Activated naive CD8-positive, alpha-beta T cell treated with anti-CD3 and anti-CD28 coated beads, Interleukin-2, amount 10 ng/mL, durations not matched to agents 7 days and 5 days (primary cell): ENCODE measurements at regions not wholly inside any gene's neighbourhood (a gene's known extent, or its start where the extent isn't known, plus 50 kb on each side); places are given as distances from the start of the nearest gene placed in this dataset.
"Not testable (repeated sequence)": the region's sequence is repeated elsewhere in the genome, so short reads cannot be mapped to it uniquely, and the experiment has no call there.

ENCODE experiments used
- ATAC-seq: fragments of 150-1000 bp; cut with Tn5 transposase; one replicate; pipeline ENCODE4 v1.10.0; 2021; ENCODE audit warnings: low read depth, moderate library complexity
- POLR2A ChIA-PET: fragments of 350-600 bp; sonication (Branson Sonifier 250); formaldehyde crosslinking; loops from one replicate; lab custom pipeline; 2021; ENCODE audit warnings: antibody characterized with exemption; lab: Charles Lee
- DNase-seq: peaks from one replicate; pipeline ENCODE4 v3.0.0; 2021
- H3K27ac Mint-ChIP-seq: one replicate; pipeline ENCODE4 v1.8.0; 2022; ENCODE audit warnings: mild to moderate bottlenecking, mixed read lengths
- H3K27me3 Mint-ChIP-seq: one replicate; pipeline ENCODE4 v1.8.0; 2022; ENCODE audit warnings: mild to moderate bottlenecking, moderate library complexity, mixed read lengths
- H3K36me3 Mint-ChIP-seq: one replicate; pipeline ENCODE4 v1.8.0; 2021; ENCODE audit warnings: mild to moderate bottlenecking, mixed read lengths
- H3K4me1 Mint-ChIP-seq: one replicate; pipeline ENCODE4 v1.8.0; 2021; ENCODE audit warnings: mixed read lengths
- H3K4me3 Mint-ChIP-seq: one replicate; pipeline ENCODE4 v1.8.0; 2022; ENCODE audit warnings: mild to moderate bottlenecking, moderate library complexity, mixed read lengths
- H3K9me3 Mint-ChIP-seq: one replicate; pipeline ENCODE4 v1.8.0; 2021; ENCODE audit warnings: mixed read lengths

DNA sequence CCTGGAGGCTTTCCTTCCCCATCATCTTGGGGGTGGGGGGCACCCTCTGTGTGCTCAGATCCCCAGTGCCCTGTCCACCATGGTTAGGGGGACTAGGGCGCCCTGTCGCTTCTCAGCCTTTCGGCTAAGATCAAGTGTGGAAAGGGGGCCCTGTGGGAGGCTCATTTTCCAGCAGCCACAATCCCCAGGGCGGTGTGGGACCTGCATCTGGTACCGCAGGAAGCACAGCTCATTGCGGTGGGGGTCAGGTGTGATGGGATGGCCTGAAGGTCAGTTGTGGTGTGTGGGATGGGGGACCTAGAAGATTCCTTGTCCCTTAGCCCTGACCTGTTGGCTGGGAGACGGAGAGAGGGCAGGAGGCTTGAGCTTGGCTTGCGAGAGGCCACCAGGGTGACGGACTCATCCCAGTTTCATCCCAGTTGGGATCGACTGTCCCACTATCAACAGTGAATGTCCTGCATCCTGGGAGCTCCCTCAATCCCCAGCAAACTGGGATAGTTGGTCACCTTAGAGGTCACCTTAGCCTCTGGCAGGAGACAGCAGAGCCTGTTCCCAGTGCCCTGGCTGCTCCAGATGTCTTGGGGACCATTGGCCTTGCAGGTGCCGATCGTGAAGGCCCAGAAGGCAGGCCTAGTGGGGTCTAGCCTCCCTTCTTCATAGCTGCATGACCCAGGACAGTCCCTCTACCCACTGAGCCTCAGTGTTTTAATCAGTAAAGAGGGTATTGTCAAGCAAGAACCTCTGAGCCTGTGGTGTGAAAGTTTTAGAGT, 64.5 kb upstream of the PMEPA1 start:
- ATAC-seq, result no peak

DNA sequence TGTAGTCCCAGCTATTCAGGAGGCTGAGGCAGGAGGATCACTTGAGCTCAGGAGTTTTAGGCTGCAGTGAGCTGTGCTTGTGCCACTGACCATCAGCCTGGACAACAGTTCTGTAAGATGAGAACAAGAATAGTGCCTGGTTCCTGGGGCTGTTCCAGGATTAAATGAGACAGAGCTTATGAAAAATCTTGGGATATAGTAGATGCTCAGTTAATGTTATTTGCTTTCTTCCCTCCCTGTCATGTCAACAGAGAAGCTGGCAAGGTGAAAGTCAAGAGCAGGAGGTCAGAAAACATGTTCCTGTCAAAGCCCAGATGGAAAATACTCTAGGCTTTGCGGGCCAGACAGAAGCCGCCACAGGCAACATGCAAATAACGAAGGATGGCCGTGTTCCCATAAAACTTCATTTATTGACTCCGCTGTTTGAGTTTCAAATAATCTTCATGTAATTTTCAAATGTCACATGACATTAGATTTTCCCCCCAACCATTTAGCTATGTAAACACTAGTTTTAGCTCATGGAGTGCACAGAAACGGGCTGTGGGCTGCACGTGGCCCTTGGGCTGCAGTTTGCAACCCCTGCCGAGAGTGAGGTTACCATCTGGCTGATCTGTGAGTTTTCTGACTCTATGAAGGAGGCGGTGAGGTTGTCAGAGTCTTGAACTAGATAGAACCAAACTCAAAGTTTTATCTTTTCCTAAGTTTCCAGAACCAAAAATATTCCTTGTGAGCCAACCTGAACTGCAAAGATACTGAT, 63.4 kb upstream of the PMEPA1 start:
- POLR2A ChIA-PET, result no interaction called here
- Mint-ChIP-seq H3K4me1 (peaks cover 7% of the 10 kb centered on the region), H3K4me3 (no peak overlapping the region), H3K9me3 (no peaks in the 10 kb centered on the region), H3K27me3 (peaks cover 22% of the 10 kb centered on the region), H3K27ac (no peak overlapping the region), H3K36me3 (no peaks in the 10 kb centered on the region)
- DNase-seq (no peak), ATAC-seq (no peak)

More for the DNA sequence above, 64.5 kb upstream of the PMEPA1 start:
- Mint-ChIP-seq H3K27ac (no peak overlapping the region), H3K4me3 (no peak overlapping the region), H3K9me3 (no peaks in the 10 kb centered on the region), H3K36me3 (no peaks in the 10 kb centered on the region), H3K4me1 (peaks cover 7% of the 10 kb centered on the region), H3K27me3 (peaks cover 16% of the 10 kb centered on the region)
- POLR2A ChIA-PET, result no interaction called here
- no peak for DNase-seq

DNA sequence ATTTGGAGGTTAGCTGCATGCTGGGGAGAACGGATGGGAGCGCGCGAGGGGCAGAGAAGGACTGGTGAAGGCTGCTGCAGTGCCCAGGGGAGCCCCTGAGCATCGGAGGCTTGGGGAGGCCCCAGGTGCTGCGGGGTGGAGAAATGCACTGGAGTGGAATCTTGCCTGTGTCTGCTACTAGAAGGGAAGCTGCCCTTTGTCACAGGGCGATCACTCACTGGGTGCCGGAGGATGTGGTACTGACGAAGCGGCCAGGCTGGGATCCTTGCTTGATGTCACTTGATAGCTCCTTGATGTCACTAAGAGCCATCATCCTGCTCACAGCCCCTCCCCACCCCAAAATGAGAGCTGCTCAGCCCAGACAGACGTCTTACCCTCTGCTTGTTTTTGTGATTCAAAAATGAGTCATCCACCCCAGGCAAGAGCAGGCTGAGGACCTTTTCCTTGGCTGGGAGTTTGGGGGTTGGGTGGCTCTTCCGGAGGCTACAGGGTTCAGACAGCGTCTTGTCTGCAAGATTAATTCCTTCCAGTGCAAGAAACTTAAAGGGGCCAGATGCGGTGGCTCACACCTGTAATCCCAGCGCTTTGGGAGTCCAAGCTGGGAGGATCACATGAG, 62.6 kb upstream of the PMEPA1 start:
- H3K36me3 Mint-ChIP-seq, result no peaks in the 10 kb centered on the region
- H3K4me3 Mint-ChIP-seq, result no peak overlapping the region
- no peaks in the 10 kb centered on the region for H3K9me3 Mint-ChIP-seq
- POLR2A ChIA-PET, result no interaction called here
- H3K27me3 Mint-ChIP-seq, result peaks cover 22% of the 10 kb centered on the region
- DNase-seq (no peak), ATAC-seq (peak; percentile 47)
- peaks cover 7% of the 10 kb centered on the region for H3K4me1 Mint-ChIP-seq
- no peak overlapping the region for H3K27ac Mint-ChIP-seq

DNA sequence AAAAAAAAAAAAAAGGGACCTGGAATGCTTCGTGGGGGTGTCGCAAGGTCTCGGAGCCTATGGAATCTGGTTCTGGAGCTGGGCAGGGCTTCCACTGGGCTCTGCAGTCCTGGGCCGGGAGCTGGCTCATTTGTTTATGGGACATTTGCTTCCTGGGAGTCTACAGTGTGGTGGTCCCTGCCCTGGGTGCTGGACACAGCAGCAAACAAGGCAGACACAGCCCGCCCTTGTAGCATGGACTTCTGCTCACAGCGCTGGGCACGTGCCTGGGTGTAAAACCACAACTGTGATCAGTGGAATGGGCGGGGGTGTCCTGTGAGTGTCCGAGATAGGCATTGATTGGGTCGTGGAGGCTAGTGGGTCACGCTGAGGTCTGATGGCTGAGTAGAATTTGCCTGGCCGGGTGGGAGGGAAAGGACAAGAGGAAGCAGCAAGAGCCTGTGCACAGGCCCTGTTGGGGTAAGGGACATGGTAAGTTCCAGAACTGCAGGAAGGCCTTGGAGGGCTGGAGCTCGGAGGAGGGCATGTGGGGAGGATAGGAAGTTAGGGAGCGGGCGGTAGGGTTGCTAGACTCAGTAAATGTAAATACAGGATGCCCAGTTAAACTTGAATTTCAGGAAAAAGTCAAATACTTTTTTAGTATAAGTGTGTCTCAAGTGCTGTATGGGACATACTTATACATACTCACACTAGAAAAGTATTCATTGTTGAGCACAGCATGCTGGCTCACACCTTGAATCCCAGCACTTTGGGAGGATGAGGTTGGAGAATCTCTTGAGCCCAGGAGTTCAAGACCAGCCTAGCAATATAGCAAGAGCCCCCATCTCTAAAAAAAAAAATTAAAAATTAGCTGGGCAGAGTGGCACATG, 61.3 kb upstream of the PMEPA1 start:
- H3K27me3 Mint-ChIP-seq, result peaks cover 15% of the 10 kb centered on the region
- no peaks in the 10 kb centered on the region for H3K9me3 Mint-ChIP-seq
- no peaks in the 10 kb centered on the region for H3K36me3 Mint-ChIP-seq
- ATAC-seq (no peak), DNase-seq (no peak)
- no peak overlapping the region for H3K4me3 Mint-ChIP-seq
- no peak overlapping the region for H3K27ac Mint-ChIP-seq
- POLR2A ChIA-PET, result no interaction called here
- peaks cover 7% of the 10 kb centered on the region for H3K4me1 Mint-ChIP-seq

DNA sequence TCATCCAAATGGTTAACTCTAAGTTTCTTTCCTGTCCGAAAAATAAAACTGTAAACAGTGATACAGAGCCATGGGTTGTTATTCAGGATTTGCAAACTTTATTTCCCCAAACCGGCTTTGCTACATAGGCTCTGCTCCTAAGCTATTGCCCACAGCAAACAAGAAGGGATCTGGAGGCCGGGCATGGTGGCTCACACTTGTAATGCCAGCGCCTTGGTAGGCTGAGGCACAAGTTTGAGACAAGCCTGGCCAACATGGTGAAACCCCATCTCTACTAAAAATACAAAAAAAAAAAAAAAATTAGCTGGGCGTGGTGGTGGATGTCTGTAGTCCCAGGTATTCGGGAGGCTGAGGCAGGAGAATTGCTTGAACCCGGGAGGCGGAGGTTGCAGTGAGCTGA, 60.6 kb upstream of the PMEPA1 start:
- H3K36me3 Mint-ChIP-seq, H3K27ac Mint-ChIP-seq, H3K9me3 Mint-ChIP-seq, H3K4me3 Mint-ChIP-seq, DNase-seq, H3K4me1 Mint-ChIP-seq, ATAC-seq, POLR2A ChIA-PET: not testable (repeated sequence)
- peaks cover 11% of the 10 kb centered on the region for H3K27me3 Mint-ChIP-seq

DNA sequence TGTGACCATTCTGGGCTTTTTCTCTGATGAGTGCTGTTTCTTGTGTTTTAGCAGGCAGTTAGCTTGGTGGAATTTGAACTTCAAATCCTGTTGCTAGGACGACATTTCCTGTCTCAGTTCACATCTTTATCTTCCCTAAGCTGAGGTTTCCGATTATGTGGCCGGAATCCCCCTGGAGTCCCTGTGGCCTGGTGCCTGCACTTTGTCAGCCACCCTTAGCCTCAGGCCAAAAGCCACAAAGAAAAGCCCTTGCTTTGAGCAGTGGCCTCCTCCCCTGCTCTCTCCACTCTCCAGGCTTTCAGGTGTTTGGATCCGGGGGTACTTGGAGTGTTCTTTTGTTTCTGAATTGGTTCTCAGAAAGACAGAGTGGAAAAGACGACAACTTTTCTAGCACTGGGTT, 59.9 kb upstream of the PMEPA1 start:
- Mint-ChIP-seq H3K4me3 (no peak overlapping the region), H3K36me3 (no peaks in the 10 kb centered on the region), H3K27me3 (peaks cover 9% of the 10 kb centered on the region), H3K27ac (no peak overlapping the region), H3K9me3 (no peaks in the 10 kb centered on the region), H3K4me1 (peaks cover 7% of the 10 kb centered on the region)
- no peak for DNase-seq
- POLR2A ChIA-PET, result no interaction called here
- no peak for ATAC-seq

DNA sequence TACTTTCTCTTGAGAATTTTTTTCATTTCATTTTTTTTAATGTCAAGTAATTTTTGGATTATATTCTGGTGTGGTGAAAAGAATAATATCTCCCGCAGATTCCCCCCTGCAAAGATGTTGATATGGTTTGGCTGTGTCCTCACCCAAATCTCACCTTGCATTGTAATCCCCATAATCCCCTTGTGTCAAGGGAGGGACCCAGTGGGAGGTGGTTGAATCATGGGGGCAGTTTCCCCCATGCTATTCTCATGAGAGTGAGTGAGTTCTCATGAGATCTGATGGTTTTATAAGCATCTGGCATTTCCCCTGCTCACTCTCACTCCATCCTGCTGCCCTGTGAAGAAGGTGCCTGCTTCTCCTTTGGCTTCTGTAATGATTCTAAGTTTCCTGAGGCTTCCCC, 58.7 kb upstream of the PMEPA1 start:
- Mint-ChIP-seq H3K4me3 (no peak overlapping the region), H3K36me3 (no peaks in the 10 kb centered on the region), H3K9me3 (peaks cover 2% of the 10 kb centered on the region), H3K4me1 (peaks cover 7% of the 10 kb centered on the region), H3K27ac (no peak overlapping the region), H3K27me3 (peaks cover 9% of the 10 kb centered on the region)
- DNase-seq, result no peak
- POLR2A ChIA-PET, result no interaction called here
- no peak for ATAC-seq

DNA sequence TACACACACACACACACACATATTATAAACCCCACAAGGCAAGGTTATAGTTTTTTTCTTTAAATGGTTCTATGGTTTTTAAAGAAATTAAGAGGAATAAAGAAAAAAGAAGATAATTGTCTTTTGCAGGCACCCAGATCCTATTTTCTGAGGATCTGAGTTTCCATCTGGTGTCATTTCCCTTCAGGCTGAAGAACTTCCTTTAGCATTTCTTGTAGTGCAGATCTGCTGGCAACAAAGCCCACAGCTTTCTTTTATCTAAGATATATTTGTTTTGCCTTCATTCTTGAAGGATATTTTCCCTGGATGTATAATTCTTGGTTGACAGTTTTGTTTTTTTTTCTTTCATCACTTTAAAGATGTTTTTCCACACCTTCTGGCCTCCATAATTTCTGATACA, 57.6 kb upstream of the PMEPA1 start:
- H3K36me3 Mint-ChIP-seq, result no peaks in the 10 kb centered on the region
- peaks cover 6% of the 10 kb centered on the region for H3K27me3 Mint-ChIP-seq
- no peak overlapping the region for H3K27ac Mint-ChIP-seq
- H3K4me3 Mint-ChIP-seq, result no peak overlapping the region
- no peak for ATAC-seq
- peaks cover 2% of the 10 kb centered on the region for H3K9me3 Mint-ChIP-seq
- DNase-seq, result no peak
- H3K4me1 Mint-ChIP-seq, result peaks cover 7% of the 10 kb centered on the region
- POLR2A ChIA-PET, result no interaction called here

DNA sequence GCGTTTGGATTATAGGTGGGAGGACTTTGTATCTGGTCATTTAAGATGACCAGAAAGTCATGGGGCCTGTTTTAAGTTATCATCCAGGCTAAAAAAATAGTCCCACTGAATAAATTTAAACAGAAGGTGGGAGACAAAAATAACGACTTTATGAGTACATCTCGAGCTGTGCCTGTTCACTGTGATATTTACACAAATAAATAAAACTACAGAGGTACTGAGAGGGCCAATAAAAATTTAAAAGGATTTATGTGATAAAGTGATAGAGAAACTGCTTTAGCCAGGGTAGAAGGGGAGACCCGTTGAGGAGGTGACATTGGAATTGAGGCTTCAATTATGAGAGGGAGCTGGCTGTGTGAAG, 53.4 kb upstream of the PMEPA1 start:
- no peak for ATAC-seq

DNA sequence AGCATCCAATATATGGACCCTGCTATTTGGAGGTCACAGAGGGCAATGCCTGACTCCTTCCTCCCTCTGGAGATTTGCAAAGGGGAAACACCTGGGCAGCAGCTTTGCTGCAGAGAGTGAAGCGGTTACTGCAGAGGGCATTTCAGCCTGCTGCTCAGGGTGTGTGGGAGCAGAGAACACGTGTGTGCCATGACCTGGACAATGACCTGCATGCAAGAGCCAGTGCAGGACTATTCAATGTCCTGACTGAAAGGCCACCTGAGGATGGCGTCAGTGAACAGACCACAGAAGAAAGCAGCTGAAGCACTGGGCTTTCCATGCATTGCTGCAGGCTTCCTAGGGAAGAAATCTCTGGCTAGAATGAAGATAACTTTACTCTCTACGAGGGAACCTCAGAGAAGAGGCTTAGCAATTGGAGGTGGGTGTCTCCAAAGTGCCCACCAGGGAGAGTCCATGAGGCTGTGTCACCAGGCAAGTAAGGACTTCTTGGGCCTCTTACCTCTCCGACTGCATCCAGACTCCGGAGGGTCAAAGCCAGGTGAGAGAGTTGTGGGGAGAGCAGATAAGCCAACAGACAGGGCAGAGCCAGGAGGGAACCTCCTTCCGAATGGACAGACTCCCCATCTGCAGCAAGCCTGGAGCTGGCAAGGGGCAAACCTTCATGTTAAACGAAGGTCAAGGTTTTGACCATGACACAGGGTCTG, 52.9 kb upstream of the PMEPA1 start:
- Mint-ChIP-seq H3K9me3 (peaks cover 2% of the 10 kb centered on the region), H3K4me3 (no peak overlapping the region), H3K27me3 (no peaks in the 10 kb centered on the region), H3K36me3 (no peaks in the 10 kb centered on the region), H3K4me1 (no peaks in the 10 kb centered on the region), H3K27ac (no peak overlapping the region)
- POLR2A ChIA-PET, result no interaction called here
- ATAC-seq, result no peak
- DNase-seq, result no peak

More for the DNA sequence above, 53.4 kb upstream of the PMEPA1 start:
- no peaks in the 10 kb centered on the region for H3K4me1 Mint-ChIP-seq
- no peaks in the 10 kb centered on the region for H3K36me3 Mint-ChIP-seq
- no peak for DNase-seq
- no peak overlapping the region for H3K4me3 Mint-ChIP-seq
- peaks cover 2% of the 10 kb centered on the region for H3K9me3 Mint-ChIP-seq
- POLR2A ChIA-PET, result no interaction called here
- H3K27me3 Mint-ChIP-seq, result no peaks in the 10 kb centered on the region
- no peak overlapping the region for H3K27ac Mint-ChIP-seq

DNA sequence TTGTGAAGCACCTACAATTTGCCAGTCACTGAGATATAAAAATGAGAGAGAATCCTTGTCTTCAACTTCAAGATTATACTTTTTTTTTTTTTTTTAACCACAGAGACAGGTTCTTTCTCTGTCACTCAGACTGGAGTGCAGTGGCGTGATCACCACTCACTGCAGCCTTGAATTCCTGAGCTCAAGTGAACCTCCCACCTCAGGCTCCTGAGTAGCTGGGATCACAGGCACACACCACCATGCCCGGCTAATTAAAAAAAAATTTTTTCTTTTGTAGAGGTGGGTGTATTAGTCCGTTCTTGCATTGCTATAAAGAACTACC, 51.6 kb upstream of the PMEPA1 start:
- ATAC-seq, result no peak
- Mint-ChIP-seq H3K4me1 (no peaks in the 10 kb centered on the region), H3K36me3 (no peaks in the 10 kb centered on the region), H3K4me3 (no peak overlapping the region), H3K9me3 (peaks cover 2% of the 10 kb centered on the region), H3K27me3 (no peaks in the 10 kb centered on the region), H3K27ac (no peak overlapping the region)
- no peak for DNase-seq
- POLR2A ChIA-PET, result no interaction called here

DNA sequence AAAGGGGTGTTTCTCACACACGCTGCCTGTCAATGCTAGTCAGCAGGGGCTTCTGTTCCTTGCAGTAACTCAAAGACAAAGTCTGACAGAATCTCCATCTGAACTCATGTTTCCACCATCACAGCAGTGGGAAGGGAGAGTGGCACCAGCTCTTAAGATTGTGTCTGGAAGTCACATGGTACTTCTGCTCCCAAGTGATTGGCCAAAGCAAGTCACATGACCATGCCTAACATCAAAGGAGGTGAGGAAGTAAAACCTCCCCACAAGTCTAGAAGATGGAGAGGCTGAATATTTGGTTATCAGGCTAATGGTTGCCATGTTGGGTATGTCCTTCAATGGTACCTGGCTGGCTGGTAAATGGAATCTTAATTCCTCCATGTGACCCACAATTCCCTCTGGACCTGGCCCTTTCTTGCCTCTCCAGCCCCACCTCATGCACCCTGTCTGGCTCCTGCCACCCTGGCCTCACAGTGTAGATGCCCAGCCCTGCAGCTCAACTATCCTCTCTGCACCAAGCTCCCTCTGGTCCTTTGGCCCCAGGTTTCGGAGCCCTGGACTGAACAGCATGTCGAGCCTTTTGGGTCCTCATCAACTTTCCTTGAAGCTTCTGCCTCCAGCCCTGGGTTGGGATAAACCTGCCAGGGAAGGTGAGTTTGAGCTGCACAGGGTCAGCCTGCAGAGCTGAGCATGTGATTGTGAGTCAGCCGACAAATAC, 51.0 kb upstream of the PMEPA1 start:
- no peak overlapping the region for H3K4me3 Mint-ChIP-seq
- no peaks in the 10 kb centered on the region for H3K36me3 Mint-ChIP-seq
- DNase-seq (no peak), ATAC-seq (no peak)
- POLR2A ChIA-PET, result no interaction called here
- H3K27me3 Mint-ChIP-seq, result peaks cover 2% of the 10 kb centered on the region
- H3K4me1 Mint-ChIP-seq, result no peaks in the 10 kb centered on the region
- peaks cover 2% of the 10 kb centered on the region for H3K9me3 Mint-ChIP-seq
- no peak overlapping the region for H3K27ac Mint-ChIP-seq
